B cell (primary cell): ENCODE measurements at regions not wholly inside any gene's neighbourhood (a gene's known extent, or its start where the extent isn't known, plus 50 kb on each side); places are given as distances from the start of the nearest gene placed in this dataset.

Experiments used
- ATAC-seq: fragments of 200-7000 bp; cut with Tn5 transposase; one replicate; pipeline ENCODE4 v1.10.0; 2021; ENCODE audit warnings: low read depth, mild to moderate bottlenecking, moderate number of reproducible peaks, moderate library complexity
- CTCF ChIA-PET: fragments of 350-600 bp; sonication (Branson Sonifier 250); formaldehyde crosslinking; loops from one replicate; lab custom pipeline; 2021; ENCODE audit warnings: antibody characterized with exemption, inconsistent platforms; lab: Charles Lee
- POLR2A ChIA-PET: fragments of 350-600 bp; sonication (Branson Sonifier 250); formaldehyde crosslinking; loops from one replicate; lab custom pipeline; 2021; ENCODE audit warnings: antibody characterized with exemption; lab: Charles Lee
- DNase-seq: peaks from one replicate; pipeline ENCODE4 v3.0.0; 2013
- H2AFZ ChIP-seq: 2 replicates; pipeline ENCODE4 v1.6.1; 2012; ENCODE audit warnings: mild to moderate bottlenecking, low read depth, low read length; ENCODE audit not compliant: insufficient read depth, poor library complexity, severe bottlenecking
- H3K27ac ChIP-seq, 2 donors: 1 replicate in 1 of 2; 2 replicates in 1 of 2; pipeline ENCODE4 v1.5.1; 2012 to 2013; ENCODE audit warnings: low read length in 2 of 2, mild to moderate bottlenecking in 2 of 2, moderate library complexity in 1 of 2
- H3K27me3 ChIP-seq, 4 experiments: fragments of 200-600 bp in 1 of 4; sonication (generic) in 1 of 4; replicated peaks in 1 of 4; 1 replicate in 2 of 4; 2 replicates in 2 of 4; pipeline versions ENCODE4 v1.6.1 to v1.7.0; 2013 to 2016; ENCODE audit warnings: low read length in 3 of 4, mild to moderate bottlenecking in 2 of 4, mixed read lengths in 1 of 4, moderate library complexity in 1 of 4; ENCODE audit not compliant: insufficient read depth in 4 of 4, control insufficient read depth in 3 of 4; ENCODE audit errors: control extremely low read depth in 1 of 4
- H3K36me3 ChIP-seq, 2 experiments: replicated peaks in 1 of 2; 1 replicate in 1 of 2; 2 replicates in 1 of 2; pipeline versions ENCODE4 v1.6.1 to v1.7.1; 2013; ENCODE audit warnings: low read length in 1 of 2; ENCODE audit not compliant: insufficient read depth in 2 of 2, control insufficient read depth in 1 of 2; ENCODE audit errors: control extremely low read depth in 1 of 2, extremely low read depth in 1 of 2
- H3K4me1 ChIP-seq, 2 donors: fragments of 200-600 bp in 1 of 2; sonication (generic) in 1 of 2; 1 replicate in 1 of 2; 2 replicates in 1 of 2; pipeline versions ENCODE4 v1.5.1 to v1.6.1; 2013 to 2017; ENCODE audit warnings: low read length in 2 of 2; ENCODE audit not compliant: control insufficient read depth in 2 of 2, insufficient read depth in 2 of 2
- H3K4me2 ChIP-seq: replicated peaks from 2 replicates; pipeline ENCODE3; 2012; ENCODE audit warnings: mild to moderate bottlenecking, low read depth, low read length; ENCODE audit not compliant: poor library complexity, severe bottlenecking
- H3K4me3 ChIP-seq, 5 experiments: fragments of 200-600 bp in 1 of 5; sonication (generic) in 1 of 5; 1 replicate in 3 of 5; 2 replicates in 2 of 5; pipeline versions ENCODE4 v1.5.1 to v1.7.0; 2011 to 2016; ENCODE audit warnings: low read length in 4 of 5, mild to moderate bottlenecking in 4 of 5, low read depth in 2 of 5, control low read depth in 1 of 5, moderate library complexity in 1 of 5; ENCODE audit not compliant: insufficient read depth in 1 of 5; ENCODE audit errors: control extremely low read depth in 1 of 5, extremely low read depth in 1 of 5
- H3K79me2 ChIP-seq: fragments of 200-600 bp; sonication (generic); one replicate; pipeline ENCODE4 v1.6.0; 2016; ENCODE audit warnings: low read length; ENCODE audit not compliant: control insufficient read depth, insufficient read depth
- H3K9ac ChIP-seq: fragments of 200-600 bp; sonication (generic); 2 replicates; pipeline ENCODE4 v1.6.1; 2017; ENCODE audit warnings: mild to moderate bottlenecking, low read length, moderate library complexity
- H3K9me3 ChIP-seq, 3 donors: one replicate each; pipeline versions ENCODE4 v1.6.1 to v1.7.1; 2013; ENCODE audit warnings: low read length in 2 of 3; ENCODE audit not compliant: control insufficient read depth in 2 of 3, insufficient read depth in 1 of 3; ENCODE audit errors: control extremely low read depth in 1 of 3
- H4K20me1 ChIP-seq: 2 replicates; pipeline ENCODE4 v1.6.0; 2012; ENCODE audit warnings: mild to moderate bottlenecking, low read length; ENCODE audit not compliant: insufficient read depth, control insufficient read depth, poor library complexity, severe bottlenecking
- H3K27ac Mint-ChIP-seq: one replicate; pipeline ENCODE4 v1.8.0; 2021; ENCODE audit warnings: mixed read lengths
- H3K27me3 Mint-ChIP-seq: one replicate; pipeline ENCODE4 v1.8.0; 2021; ENCODE audit warnings: mixed read lengths
- H3K4me1 Mint-ChIP-seq: one replicate; pipeline ENCODE4 v1.8.0; 2021; ENCODE audit warnings: mixed read lengths
- H3K4me3 Mint-ChIP-seq: one replicate; pipeline ENCODE4 v1.8.0; 2021; ENCODE audit warnings: mixed read lengths
- H3K9me3 Mint-ChIP-seq: one replicate; pipeline ENCODE4 v1.8.0; 2022; ENCODE audit warnings: mixed read lengths; ENCODE audit not compliant: insufficient read depth
- CTCF ChIP-seq: fragments of 200-600 bp; IDR thresholded peaks from one replicate; pipeline ENCODE4 v1.8.0; 2022; ENCODE audit warnings: antibody characterized with exemption, mild to moderate bottlenecking
- EZH2 ChIP-seq: IDR thresholded peaks from 2 replicates; pipeline ENCODE4 v1.6.1; 2012; ENCODE audit warnings: borderline replicate concordance, low read depth, mild to moderate bottlenecking, moderate library complexity, low read length; ENCODE audit not compliant: insufficient read depth, poor library complexity, severe bottlenecking
- WGBS: methylation state at CpG from one replicate; pipeline ENCODE4 v1.1.5; 2013; ENCODE audit warnings: missing lambda C conversion rate; ENCODE audit not compliant: insufficient coverage; 5-methylcytosine and 5-hydroxymethylcytosine counted together
- intact Hi-C: fragments of 100-400 bp; cut with micrococcal nuclease; formaldehyde crosslinking; loops from one replicate; pipeline ENCODE4 v1.10.0; 2022

DNA sequence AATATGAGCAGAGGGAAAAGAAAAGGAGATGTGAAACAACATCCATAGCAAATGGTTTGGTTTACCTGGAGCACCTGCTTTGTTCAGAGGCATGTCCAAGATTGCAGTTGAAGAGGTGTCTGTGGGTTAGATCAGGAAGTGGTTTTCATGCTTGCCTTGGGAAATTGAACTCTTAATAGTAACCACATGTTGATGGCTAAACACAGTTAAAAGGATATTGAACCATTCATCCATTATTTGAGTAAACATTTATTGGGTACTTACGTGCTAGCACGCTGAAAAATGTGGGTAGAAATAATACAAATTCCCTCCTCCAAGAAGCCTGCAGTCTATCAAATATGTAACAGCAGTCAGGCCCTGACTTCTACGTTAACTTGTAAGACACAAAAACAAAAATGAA is 235.7 kb upstream of the TNC start:
- Histone ChIP-seq H3K36me3 (no peaks in the 10 kb centered on the region), H3K4me3 (no peak overlapping the region), H3K9me3 (no peaks in the 10 kb centered on the region), H3K9ac (no peak overlapping the region), H3K27me3 (no peaks in the 10 kb centered on the region), H4K20me1 (no peaks in the 10 kb centered on the region), H2AFZ (no peak overlapping the region), H3K4me1 (no peaks in the 10 kb centered on the region), H3K4me2 (no peak overlapping the region), H3K79me2 (no peaks in the 10 kb centered on the region), H3K27ac (no peak overlapping the region)
- ChIA-PET POLR2A (no interaction called here), CTCF (no interaction called here)
- intact Hi-C loops = no loop called here
- no peaks in the 10 kb centered on the region for H3K9me3 Mint-ChIP-seq
- no peaks in the 10 kb centered on the region for H3K27me3 Mint-ChIP-seq
- no CpG with 5 or more reads among the region's 3 CpGs for WGBS
- ATAC-seq = no peak
- no peaks in the 10 kb centered on the region for H3K4me1 Mint-ChIP-seq
- H3K4me3 Mint-ChIP-seq = no peak overlapping the region
- TF ChIP-seq EZH2 = no peak
- TF ChIP-seq CTCF = no peak
- H3K27ac Mint-ChIP-seq = no peak overlapping the region
- no peak for DNase-seq

- Mint-ChIP-seq H3K4me1 (no peaks in the 10 kb centered on the region), H3K4me3 (no peak overlapping the region), H3K9me3 (no peaks in the 10 kb centered on the region), H3K27me3 (no peaks in the 10 kb centered on the region), H3K27ac (no peak overlapping the region)
- Histone ChIP-seq H3K4me3 (no peak overlapping the region), H3K27ac (no peak overlapping the region), H2AFZ (no peak overlapping the region), H3K4me1 (no peaks in the 10 kb centered on the region), H3K79me2 (no peaks in the 10 kb centered on the region), H3K9ac (no peak overlapping the region), H3K4me2 (no peak overlapping the region), H3K27me3 (no peaks in the 10 kb centered on the region), H4K20me1 (no peaks in the 10 kb centered on the region), H3K36me3 (no peaks in the 10 kb centered on the region), H3K9me3 (no peaks in the 10 kb centered on the region)
- no peak for TF ChIP-seq CTCF
- no peak for TF ChIP-seq EZH2
- ChIA-PET POLR2A (no interaction called here), CTCF (no interaction called here)
- WGBS = no CpG with 5 or more reads among the region's 1 CpG
- intact Hi-C loops = no loop called here
- no peak for DNase-seq
- no peak for ATAC-seq
These were observed 239.9 kb upstream of the TNC start for GRCh38 chr9:115357821-115358220.
